ENCODE measurements at regions not wholly inside any gene's neighbourhood (a gene's known extent, or its start where the extent isn't known, plus 50 kb on each side); places are given as distances from the start of the nearest gene placed in this dataset.

DNA sequence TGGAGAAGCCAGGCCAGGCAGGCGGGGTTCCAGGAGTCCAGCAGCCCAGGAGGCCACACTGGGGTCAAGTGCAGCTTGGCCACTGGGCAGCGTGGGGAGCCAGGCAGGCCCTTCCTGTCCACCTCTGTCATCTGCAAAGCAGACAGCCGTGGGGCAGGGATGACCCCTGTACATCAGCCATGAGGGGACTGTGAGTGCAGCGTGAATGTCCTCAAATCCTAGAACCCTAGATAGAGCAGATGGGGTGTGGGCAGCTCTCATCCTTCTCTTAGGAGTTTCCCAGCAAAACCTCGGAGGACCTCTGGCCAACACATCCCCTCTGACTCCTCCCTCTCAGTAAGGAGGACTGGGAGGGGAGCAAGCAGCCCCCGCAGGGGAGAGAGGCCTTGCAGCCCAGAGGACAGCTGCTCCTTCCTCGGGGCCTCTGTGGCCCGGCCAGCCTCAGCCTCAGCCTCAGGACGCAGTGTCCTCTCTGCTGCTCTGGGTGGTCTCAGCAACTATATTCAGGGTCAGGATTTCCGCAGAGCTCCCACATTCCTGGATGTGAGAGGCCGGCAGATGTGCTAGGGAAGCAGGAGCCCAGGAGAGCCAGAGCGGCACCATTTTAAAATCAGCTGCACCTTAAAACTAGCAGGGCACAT, 820.5 kb downstream of the BRD1 start:
- TF ChIP-seq CTCF (IDR thresholded peaks at IDR 0.05) (no peak), POLR2AphosphoS5 (IDR thresholded peaks at IDR 0.05; ENCODE audit: low read depth, low read length) (no peak), SIN3A (IDR thresholded peaks at IDR 0.05; ENCODE audit: borderline replicate concordance, insufficient read depth, low read depth, low read length) (no peak), TCF7L2 (IDR thresholded peaks at IDR 0.05; ENCODE audit: low read depth, low read length) (no peak)

All from Panc1 (cell line).